ENCODE measurements at regions not wholly inside any gene's neighbourhood (a gene's known extent, or its start where the extent isn't known, plus 50 kb on each side); places are given as distances from the start of the nearest gene placed in this dataset.

DNA sequence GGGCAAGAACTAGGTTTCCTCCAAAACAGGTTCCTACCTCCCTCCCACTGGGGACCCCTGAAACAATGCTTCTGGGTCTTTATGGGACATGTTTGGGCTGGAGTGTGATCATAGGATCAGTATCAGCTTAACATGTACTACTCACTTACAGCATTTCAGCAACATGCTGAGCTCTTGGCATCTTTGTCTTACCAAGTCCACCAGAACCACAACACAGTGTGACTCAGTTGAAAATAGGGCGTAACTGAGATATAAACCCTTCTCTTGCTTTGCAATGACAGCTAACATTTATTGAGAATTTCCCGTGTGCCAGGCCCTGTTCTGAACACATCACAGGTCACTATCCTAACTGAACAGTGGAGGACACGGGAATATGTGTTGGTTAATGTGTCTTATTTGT is 218.5 kb upstream of the LNX1 start:
- no peak for DNase-seq

GRCh38 chr4:53805291-53805690 is 214.0 kb upstream of the LNX1 start:
- no peak for DNase-seq

GRCh38 chr4:53804719-53805118 is 213.4 kb upstream of the LNX1 start:
- peak; percentile 16 for DNase-seq

DNA sequence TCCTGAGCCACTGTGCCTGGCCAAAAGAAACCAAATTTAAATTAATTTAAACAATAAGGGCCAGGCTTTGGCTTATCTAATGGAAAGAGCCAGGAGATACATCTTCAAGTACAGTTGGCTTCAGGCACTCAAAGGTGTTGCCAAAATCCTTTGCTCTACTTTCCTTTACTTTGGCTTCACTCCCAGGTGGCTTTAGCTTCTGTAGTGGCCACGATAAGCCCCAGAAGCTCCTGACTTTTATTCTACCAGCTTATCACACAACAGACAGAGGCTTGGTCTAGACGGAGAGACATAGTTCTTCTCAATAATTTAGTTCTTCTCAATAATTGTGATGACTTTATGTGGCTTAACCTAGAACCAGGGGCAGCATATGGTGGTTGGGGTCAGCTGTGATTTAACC is 211.2 kb upstream of the LNX1 start:
- no peak for DNase-seq

- no peak for DNase-seq
These were observed 210.1 kb upstream of the LNX1 start for GRCh38 chr4:53801373-53801772.

GRCh38 chr4:53800741-53801140 is 209.5 kb upstream of the LNX1 start:
- DNase-seq = no peak

GRCh38 chr4:53793096-53793495 is 201.8 kb upstream of the LNX1 start:
- DNase-seq = no peak

GRCh38 chr4:53790286-53790685 is 199.0 kb upstream of the LNX1 start:
- peak; percentile 69 for DNase-seq

DNA sequence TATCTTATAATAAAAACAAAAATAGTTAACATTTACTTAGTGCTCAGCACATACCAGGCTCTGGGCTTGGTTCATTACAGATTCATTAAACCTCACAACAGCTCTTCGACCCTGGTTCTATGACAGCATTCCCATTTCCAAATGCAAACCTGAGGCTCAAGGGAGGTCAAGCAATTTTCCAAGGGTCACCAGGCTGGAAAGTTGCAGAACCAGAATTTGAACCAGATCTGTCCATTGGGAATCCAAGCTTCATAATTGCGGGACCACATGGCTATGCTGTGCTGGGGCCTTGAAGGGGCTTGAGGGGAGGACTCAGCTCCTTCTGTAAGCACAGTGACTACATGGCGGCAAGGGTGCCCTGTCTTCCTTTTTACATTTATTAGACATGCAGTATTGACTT is 197.3 kb upstream of the LNX1 start:
- DNase-seq = no peak

DNA sequence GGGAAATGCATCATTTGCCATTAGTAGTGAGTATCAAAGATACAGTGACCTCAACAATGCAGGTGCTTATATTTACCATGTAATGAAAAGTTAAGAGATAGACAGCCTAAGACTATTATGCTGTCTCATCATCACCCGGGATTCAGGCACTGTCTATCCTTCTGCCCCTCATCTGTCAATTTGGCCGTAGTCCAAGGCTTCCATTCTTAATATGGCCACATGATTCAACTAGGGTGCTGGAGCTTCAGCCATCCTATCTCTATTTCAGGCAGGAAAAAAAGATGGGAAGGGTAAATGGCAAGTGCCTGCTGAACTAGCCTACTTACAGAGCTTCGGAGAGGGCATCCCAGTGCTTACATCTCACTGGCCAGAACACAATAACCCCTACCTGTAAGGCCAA is 196.7 kb upstream of the LNX1 start:
- no peak for DNase-seq

GRCh38 chr4:53786632-53787031 is 195.3 kb upstream of the LNX1 start:
- DNase-seq = no peak

DNA sequence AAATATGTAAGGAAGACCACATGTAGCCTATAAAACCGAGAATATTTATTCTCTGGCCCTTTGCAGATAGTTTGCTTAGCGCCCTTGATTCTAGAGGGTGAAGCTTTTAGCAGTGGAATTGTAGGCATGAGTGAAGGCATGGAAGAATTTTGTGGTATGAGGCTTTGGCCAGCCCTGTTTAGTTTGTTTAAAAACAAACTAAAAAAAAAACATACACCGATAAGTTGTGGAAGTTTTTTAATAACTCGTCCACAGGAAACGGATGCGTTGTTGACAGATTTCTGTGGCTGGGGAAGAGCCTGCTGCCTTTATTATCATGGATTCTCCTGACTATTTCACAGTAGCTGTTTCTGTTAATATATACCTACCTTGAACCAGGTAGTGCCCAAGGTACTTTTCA is 194.7 kb upstream of the LNX1 start:
- no peak for DNase-seq

DNA sequence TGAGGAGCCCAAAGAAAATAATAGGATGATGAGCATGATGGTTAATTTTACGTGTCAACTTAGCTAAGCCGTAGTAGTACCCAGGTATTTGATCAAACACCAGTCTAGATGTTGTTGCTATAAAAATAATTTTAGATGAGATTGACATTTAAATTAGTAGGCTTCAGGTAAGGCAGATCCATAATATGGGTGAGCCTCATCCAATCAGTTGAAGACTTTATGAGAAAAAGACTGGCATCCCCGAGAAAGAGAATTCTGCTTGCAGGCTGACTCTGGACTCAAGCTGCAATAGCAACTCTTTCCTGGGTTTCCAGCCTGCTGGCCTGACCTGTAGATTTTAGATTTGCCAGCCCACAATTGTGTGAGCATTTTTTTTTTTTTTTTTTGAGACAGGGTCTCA is 192.8 kb upstream of the LNX1 start:
- no peak for DNase-seq

DNA sequence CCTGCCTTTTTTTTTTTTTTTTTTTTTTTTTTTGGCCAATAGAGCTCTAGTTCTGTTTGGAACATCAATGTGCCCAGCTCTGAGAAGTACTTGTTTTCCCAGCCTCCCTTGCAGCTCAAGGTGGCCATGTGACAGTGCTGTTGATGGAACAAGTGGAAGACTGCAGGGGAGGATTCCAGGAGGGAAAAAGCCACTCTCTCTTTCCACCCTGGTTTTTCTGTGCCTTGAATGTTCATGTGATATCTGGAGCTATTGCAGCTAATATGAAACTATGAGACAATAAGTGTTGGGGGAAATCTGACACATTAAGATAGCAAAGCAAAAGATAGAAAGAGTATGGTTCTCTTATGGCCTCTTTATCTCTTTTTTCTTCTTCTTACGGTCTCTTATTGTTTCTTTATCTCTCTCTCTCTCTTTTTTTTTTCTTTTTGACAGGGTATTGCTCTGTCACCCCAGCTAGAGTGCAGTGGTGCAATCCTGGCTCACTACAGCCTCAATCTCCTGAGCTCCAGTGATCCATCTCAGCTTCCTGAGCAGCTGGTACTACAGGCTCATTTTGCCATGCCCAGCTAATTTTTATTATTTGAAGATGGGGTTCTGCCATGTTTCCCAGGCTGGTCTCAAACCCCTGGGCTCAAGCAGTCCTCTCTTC is 192.0 kb upstream of the LNX1 start:
- DNase-seq = no peak

- DNase-seq = no peak
These were observed 191.2 kb upstream of the LNX1 start for GRCh38 chr4:53782458-53782845.

DNA sequence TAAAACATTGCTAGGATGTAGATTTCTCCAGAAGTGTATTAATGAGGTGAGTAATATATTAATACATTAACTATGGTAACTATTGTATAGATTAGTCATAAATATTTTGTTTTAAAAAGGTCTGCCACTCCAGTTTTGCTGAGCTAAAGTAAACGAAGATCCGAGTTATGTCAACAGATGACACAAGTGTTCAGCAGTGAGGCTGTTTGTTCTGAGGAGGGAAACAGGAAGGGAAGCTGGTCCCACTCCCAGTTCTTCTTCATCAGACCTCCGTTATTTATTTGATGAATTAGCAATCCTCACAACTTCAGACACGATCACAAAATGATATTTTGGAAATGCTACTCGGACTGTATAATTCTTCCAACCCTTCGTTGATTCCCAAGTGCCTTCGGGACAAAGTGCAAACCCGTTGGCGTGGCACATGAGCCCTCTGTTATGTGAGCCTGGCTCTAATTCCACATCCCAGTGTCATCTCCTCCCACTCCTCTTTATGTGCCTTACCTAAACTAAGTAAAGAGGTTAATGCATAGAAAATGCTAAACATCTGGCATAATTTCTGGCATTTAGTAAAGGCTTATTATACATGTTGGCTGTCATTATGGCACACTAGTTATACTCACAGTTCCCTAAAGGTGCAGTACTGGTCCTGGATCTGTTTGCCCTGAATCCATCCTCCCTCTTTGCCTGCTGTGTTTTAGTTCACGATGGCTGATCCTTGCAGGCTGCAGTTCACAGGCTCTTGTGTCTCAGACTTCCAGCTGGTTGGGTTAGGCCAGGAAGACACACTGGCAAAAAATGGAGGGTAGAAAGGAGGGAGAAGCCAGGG is 190.6 kb upstream of the LNX1 start:
- DNase-seq = no peak

GRCh38 chr4:53780736-53781400 is 189.6 kb upstream of the LNX1 start:
- no peak for DNase-seq

DNA sequence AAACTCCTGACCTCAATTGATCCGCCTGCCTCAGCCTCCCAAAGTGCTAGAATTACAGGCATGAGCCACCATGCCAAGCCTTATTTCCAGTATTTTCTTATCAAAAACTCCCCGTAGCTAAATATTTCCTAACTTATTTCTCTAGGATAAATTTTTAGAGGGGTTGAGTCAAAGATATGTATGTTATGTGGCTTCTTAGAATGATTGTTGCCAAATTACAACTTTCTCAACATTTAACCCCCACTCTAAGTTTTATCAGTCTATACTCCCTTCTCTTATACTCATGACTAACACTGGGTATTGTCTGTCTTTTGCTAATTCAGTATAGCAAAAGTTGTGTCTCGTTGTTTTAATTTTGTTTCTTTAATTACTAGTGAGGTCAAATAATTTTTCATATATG is 187.7 kb upstream of the LNX1 start:
- no peak for DNase-seq

DNA sequence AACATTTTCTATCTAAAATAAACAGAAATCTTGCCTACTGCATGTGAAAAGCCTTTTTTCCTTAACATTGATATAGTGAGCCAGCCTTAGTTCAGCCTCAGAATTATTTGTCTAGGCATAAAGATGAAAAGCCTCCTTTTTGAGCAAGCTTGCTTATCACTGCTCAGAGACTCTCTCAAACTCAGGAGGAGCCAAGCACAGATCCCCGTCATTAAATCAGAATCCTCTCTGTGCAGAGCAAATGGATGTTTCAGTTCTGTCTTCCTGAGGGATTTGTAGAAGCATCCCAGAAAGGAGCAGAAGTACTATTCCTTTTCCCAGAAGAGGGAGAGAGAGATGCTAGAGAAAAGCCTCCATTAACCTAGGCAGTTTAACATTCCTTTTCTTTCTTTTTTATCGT is 186.9 kb upstream of the LNX1 start:
- no peak for DNase-seq

DNA sequence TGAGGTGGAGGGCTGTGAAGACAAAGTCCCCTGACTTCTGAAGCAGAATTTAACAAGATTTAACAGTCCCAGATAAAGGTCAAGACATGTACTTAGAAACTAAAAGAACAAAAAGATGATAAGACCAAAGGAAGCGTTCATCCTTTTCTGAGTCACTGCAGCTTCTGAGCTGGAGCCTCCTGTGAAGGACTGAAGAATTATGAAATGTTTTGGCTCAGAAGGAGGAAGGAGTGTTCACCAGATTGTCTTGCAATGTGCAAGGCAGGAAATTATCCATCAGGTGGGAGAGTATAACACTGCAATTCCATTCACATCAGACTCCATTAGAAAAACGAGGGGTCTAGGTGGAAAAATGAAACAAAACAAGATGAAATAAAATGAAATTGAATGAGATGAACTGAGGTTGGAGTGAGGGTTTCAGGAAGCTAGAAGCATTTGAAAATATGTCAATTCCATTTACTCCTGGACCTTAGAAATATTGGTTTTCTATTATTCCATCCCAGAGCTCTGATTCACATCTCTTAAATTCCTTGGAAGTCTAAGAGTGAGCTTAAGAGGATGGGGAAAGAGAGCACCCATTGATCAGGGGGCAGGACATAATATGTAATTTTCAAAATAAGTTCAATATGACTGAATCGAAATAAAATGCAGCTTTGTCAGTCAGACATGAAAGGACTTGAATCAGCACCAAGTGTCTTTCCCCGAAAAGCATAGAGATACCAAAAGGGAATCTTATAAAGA is 186.1 kb upstream of the LNX1 start:
- DNase-seq = no peak

DNA sequence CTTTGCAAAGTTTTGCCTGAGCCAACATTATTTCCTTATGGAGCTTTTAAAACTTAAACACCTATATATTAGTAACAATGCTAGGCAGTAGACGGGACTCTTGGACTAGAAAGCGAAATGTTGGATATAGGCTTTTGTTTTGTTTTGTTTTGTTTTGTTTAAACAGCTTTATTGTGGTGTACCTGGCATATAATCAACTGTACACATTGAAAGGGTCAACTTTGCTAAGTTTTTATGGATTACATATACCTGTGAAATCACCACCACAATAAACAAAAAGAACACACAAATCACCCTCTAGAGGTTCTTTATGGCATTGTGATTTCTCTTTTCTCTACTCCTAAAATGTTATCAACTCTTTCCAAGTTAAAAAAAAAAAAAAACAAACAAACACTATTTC is 184.9 kb upstream of the LNX1 start:
- no peak for DNase-seq

- no peak for DNase-seq
These were observed 184.1 kb upstream of the LNX1 start for GRCh38 chr4:53775381-53775780.

GRCh38 chr4:53771326-53771725 is 180.0 kb upstream of the LNX1 start:
- DNase-seq = no peak

DNA sequence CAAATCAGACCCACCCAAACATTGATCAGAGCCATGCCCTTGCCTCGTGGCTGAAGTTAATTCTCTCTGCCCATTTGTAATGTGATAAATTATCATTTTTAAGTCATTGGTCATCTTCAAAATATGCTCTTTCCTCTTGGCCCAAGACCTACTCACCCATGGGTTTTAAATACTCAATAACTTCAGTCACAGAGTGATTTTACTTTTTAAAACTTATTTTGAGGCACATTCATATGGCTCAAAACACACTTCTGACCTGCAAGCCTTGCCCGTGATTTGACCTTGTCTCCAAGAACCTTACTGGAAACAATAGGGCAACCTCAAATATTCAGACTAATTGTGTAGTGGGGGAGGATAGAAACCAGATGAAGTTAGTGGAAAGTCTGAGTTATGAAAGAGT is 176.2 kb upstream of the LNX1 start:
- DNase-seq = no peak
